HCT116 (cell line): ENCODE measurements at regions not wholly inside any gene's neighbourhood (a gene's known extent, or its start where the extent isn't known, plus 50 kb on each side); places are given as distances from the start of the nearest gene placed in this dataset.

Experiments used
- EZH2 ChIP-seq: fragments of 200-600 bp; sonication (generic); IDR thresholded peaks from 2 replicates; pipeline ENCODE4 v1.6.1; 2017; ENCODE audit warnings: antibody characterized with exemption, mixed run types
- EZH2phosphoT487 ChIP-seq: fragments of 200-600 bp; IDR thresholded peaks from 2 replicates; pipeline ENCODE4 v1.6.1; 2018; ENCODE audit warnings: antibody characterized with exemption, borderline replicate concordance
- JUND ChIP-seq: IDR thresholded peaks from 2 replicates; pipeline ENCODE4 v1.6.1; 2012
- POLR2A ChIP-seq: IDR thresholded peaks from 2 replicates; pipeline ENCODE4 v1.7.0; 2011; ENCODE audit warnings: borderline replicate concordance; ENCODE audit not compliant: insufficient read depth, insufficient read length; ENCODE audit errors: extremely low read depth
- POLR2AphosphoS5 ChIP-seq: IDR thresholded peaks from 2 replicates; pipeline ENCODE4 v1.6.1; 2011; ENCODE audit warnings: mild to moderate bottlenecking, low read depth, low read length, moderate library complexity
- RAD21 ChIP-seq: IDR thresholded peaks from 2 replicates; pipeline ENCODE4 v1.6.1; 2012; ENCODE audit warnings: low read depth, mild to moderate bottlenecking
- SIN3A ChIP-seq: IDR thresholded peaks from 2 replicates; pipeline ENCODE4 v1.6.1; 2012; ENCODE audit warnings: low read depth
- ZBTB33 ChIP-seq: IDR thresholded peaks from 2 replicates; pipeline ENCODE4 v1.6.1; 2011; ENCODE audit warnings: mild to moderate bottlenecking, low read length, moderate library complexity; ENCODE audit not compliant: insufficient replicate concordance; ENCODE audit errors: extremely low read depth
- ZNF274 ChIP-seq: fragments of 200-500 bp; sonication (Bioruptor generic); IDR thresholded peaks from 2 replicates; pipeline ENCODE4 v1.6.1; 2014; ENCODE audit warnings: mild to moderate bottlenecking, low read depth, low read length, inconsistent platforms
- TF ChIP-seq, protein P1 (sequence below), 3 experiments: fragments of 200-600 bp in 1 of 3; sonication (generic) in 1 of 3; IDR thresholded peaks in 2 of 3; conservative IDR thresholded peaks in 1 of 3; 2 replicates each; pipeline ENCODE4 v1.5.1; 2012 to 2017; ENCODE audit warnings: low read depth in 2 of 3, low read length in 2 of 3, antibody characterized with exemption in 1 of 3, borderline replicate concordance in 1 of 3, control low read depth in 1 of 3, mild to moderate bottlenecking in 1 of 3, mixed read lengths in 1 of 3, mixed run types in 1 of 3, moderate library complexity in 1 of 3; ENCODE audit not compliant: insufficient read depth in 1 of 3
- TF ChIP-seq, protein P2 (sequence below): IDR thresholded peaks from 2 replicates; pipeline ENCODE4 v1.6.1; 2012

DNA sequence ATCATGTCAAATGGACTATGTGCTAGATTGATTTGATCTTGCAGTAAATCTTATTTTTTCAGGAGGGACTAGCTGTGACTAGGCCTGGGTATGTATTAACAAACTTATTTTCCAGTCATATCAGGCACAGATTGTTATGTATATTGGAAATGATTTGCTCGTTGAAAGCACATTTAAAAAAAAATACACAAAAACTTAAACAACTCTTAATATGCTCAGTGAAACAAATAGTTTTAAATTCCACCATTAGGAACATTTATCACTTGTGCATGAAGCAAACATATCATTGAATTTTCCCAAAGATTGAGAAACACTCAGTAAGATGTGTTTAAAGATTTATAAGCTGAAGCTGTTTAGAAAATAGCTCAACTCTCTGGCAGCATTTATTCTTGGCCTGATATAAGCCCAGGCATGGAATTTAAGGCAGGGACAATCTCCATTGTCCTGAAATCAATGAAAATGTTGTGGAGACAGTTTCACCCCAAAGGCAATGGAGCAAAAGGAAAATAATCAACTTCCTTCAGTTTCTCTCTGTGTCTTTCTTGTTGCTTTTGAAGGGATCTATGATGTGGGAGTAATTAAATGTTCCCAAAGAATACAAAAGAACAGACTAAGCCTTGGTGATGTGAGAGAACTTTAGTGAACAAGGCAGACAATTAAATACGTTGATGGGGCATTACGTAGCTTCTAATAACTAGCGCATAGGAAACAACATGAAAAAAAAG lies 250.3 kb downstream of the GPR37 start:
- TF ChIP-seq, protein P1, sequence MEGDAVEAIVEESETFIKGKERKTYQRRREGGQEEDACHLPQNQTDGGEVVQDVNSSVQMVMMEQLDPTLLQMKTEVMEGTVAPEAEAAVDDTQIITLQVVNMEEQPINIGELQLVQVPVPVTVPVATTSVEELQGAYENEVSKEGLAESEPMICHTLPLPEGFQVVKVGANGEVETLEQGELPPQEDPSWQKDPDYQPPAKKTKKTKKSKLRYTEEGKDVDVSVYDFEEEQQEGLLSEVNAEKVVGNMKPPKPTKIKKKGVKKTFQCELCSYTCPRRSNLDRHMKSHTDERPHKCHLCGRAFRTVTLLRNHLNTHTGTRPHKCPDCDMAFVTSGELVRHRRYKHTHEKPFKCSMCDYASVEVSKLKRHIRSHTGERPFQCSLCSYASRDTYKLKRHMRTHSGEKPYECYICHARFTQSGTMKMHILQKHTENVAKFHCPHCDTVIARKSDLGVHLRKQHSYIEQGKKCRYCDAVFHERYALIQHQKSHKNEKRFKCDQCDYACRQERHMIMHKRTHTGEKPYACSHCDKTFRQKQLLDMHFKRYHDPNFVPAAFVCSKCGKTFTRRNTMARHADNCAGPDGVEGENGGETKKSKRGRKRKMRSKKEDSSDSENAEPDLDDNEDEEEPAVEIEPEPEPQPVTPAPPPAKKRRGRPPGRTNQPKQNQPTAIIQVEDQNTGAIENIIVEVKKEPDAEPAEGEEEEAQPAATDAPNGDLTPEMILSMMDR (IDR thresholded peaks at IDR 0.05 in 2 of 3, conservative IDR thresholded peaks at IDR 0.05 in 1 of 3; ENCODE audit: borderline replicate concordance in 1 of 3, insufficient read depth in 1 of 3, low read depth in 2 of 3, low read length in 2 of 3), result no peak
- TF ChIP-seq JUND, result no peak
- TF ChIP-seq POLR2AphosphoS5, result no peak
- TF ChIP-seq ZBTB33, result no peak
- TF ChIP-seq RAD21, result no peak
- no peak for TF ChIP-seq SIN3A
- no peak for TF ChIP-seq POLR2A
- no peak for TF ChIP-seq EZH2phosphoT487
- TF ChIP-seq, protein P2, sequence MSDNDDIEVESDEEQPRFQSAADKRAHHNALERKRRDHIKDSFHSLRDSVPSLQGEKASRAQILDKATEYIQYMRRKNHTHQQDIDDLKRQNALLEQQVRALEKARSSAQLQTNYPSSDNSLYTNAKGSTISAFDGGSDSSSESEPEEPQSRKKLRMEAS, result no peak
- no peak for TF ChIP-seq EZH2
- TF ChIP-seq ZNF274, result no peak
